ENCODE measurements at regions not wholly inside any gene's neighbourhood (a gene's known extent, or its start where the extent isn't known, plus 50 kb on each side); places are given as distances from the start of the nearest gene placed in this dataset.

GRCh38 chr3:152658977-152659720 lies 175.8 kb upstream of the P2RY1 start:
- no peak for TF ChIP-seq CTCF (IDR thresholded peaks at IDR 0.05; ENCODE audit: borderline replicate concordance, extremely low read depth, low read length, poor library complexity, severe bottlenecking)
- TF ChIP-seq EZH2 (IDR thresholded peaks at IDR 0.05; ENCODE audit: borderline replicate concordance, low read depth, low read length, severe bottlenecking): no peak

Measured in DND-41 (cell line).